ENCODE measurements at regions not wholly inside any gene's neighbourhood (a gene's known extent, or its start where the extent isn't known, plus 50 kb on each side); places are given as distances from the start of the nearest gene placed in this dataset.

DNA sequence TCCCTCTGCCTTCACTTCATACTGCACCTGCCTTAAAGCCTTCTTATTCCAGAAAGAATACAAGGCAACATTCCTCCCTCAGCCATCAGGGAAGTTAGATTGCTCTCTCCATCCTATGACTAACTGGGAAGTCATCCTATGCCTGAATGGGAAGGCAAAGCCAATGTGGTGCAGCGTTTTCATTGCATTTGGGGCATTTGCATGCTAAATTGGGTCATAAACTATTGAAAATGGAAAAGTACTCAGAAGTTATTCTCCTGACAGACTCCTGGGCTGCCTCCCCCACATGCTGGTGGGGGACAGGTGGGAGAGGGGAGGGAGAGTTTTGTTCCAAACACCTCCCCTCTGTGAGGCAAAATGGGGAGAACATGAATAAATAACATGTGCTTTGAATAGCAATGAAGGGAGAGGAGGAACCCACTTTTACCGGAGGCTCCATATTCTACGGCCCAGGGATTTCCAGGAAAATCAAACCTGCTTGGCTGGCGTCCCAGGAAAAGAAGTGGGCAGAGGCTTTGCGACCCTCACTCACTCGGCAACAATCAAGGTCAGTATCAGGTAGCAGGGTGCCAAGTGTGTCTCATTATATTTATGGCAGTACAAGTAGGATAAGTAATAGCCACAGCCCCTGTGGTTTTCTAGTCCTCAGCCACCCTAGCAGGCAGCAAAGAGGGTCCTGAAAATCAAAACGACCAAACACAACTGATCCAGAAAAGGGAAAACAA lies 84.1 kb downstream of the BOD1L2 start:
- DNase-seq = no peak
- H3K9me3 ChIP-seq = no peaks in the 10 kb centered on the region
- no peak overlapping the region for H3K4me3 ChIP-seq

DNA sequence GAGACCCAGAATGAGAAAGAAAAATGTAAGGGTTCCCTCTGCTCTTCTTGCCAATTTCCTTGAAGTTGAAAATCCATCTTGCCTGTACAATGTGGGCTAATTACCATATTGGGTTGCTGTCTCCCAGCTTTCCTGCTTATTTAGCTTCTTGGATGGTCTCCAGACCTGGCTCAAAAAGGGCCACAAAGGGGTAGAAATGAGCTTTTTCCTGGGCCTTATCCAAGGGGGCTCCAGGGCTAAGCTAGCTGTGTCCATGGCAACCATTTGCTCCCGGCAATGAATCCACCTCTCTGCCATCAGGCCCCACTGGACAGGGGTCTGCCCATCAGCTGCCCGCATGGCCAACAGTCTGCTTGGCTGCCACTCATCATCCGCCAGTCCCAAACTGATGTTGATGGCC lies 85.0 kb downstream of the BOD1L2 start:
- Histone ChIP-seq H3K36me3 (no peaks in the 10 kb centered on the region), H3K4me3 (no peak overlapping the region), H3K9me3 (no peaks in the 10 kb centered on the region), H3K27me3 (no peaks in the 10 kb centered on the region)
- DNase-seq = no peak

More for the DNA sequence above, 84.1 kb downstream of the BOD1L2 start:
- Histone ChIP-seq H3K27me3 (no peaks in the 10 kb centered on the region), H3K36me3 (no peaks in the 10 kb centered on the region)

DNA sequence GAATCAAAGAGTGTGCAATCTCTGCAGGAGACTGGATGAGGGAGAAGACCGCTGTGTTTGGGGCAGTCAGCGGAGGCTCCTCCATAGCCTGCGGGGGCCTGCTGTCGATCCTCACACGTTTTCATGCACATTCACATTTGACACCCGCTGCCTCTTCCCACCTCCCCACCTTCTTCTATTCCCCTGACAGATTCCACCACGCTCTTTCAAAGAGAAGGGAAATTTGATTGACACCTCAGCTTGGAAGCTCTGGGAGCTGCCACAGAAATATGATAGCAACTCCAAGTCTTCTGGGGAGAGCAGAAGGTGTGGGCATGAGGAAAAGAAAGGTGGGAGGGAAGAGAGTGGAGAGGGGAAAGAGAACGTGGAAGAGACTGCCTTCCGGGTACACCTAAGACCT lies 87.5 kb downstream of the BOD1L2 start:
- Histone ChIP-seq H3K36me3 (no peaks in the 10 kb centered on the region), H3K27me3 (no peaks in the 10 kb centered on the region), H3K9me3 (no peaks in the 10 kb centered on the region), H3K4me3 (no peak overlapping the region)
- no peak for DNase-seq

DNA sequence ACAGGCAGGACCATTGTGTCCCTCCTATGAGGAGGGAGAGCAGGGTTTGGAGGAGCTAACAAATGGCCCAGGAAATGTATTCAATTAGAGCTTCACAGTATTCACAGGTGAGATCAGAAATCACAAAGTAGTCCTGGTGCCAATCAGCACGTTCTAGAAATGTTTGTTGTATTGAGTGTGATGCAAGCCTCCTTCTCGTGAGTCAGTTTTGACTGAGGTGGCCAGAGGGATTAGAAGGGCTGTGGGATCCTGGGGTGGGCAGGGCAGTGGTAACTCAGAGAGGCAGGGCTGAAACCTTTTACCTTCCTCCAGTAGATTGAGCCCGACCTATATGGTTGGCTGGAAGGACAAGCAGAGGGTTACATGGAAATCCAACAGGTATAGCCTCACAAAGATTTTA lies 95.0 kb downstream of the BOD1L2 start:
- Histone ChIP-seq H3K9me3 (no peaks in the 10 kb centered on the region), H3K4me3 (no peak overlapping the region), H3K36me3 (no peaks in the 10 kb centered on the region), H3K27me3 (no peaks in the 10 kb centered on the region)
- DNase-seq = no peak

GRCh38 chr18:57242285-57242684 lies 95.4 kb downstream of the BOD1L2 start:
- Histone ChIP-seq H3K36me3 (no peaks in the 10 kb centered on the region), H3K9me3 (no peaks in the 10 kb centered on the region), H3K4me3 (no peak overlapping the region), H3K27me3 (no peaks in the 10 kb centered on the region)
- DNase-seq = no peak

DNA sequence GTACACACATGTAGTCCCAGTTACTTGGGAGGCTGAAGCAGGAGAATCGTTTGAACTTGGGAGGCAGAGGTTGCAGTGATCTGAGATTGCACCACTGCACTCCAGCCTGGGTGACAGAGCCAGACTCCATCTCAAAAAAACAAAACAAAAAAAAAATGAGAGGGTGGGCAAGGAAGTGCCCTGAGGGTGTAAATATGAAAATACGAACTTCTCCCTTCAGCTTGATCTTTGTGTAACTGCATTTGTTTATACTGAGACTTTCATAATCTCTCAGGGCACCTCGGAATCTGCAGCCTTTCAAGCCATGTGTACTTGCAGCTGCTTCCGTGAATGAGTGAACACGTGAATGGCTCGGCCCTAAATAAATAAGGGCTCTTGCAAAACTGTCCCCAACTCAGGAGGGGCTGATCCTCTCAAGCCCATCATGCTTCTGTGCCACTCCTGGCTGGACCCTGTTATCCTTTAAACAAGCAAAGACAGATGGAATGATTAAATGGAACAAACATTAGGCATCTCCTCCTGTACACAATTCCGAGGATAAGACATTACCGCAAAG lies 96.8 kb downstream of the BOD1L2 start:
- H3K36me3 ChIP-seq = no peaks in the 10 kb centered on the region
- no peaks in the 10 kb centered on the region for H3K9me3 ChIP-seq
- no peaks in the 10 kb centered on the region for H3K27me3 ChIP-seq
- no peak for DNase-seq
- no peak overlapping the region for H3K4me3 ChIP-seq

- H3K27me3 ChIP-seq = no peaks in the 10 kb centered on the region
- no peaks in the 10 kb centered on the region for H3K36me3 ChIP-seq
- no peak overlapping the region for H3K4me3 ChIP-seq
- DNase-seq = no peak
- H3K9me3 ChIP-seq = no peaks in the 10 kb centered on the region
Measured at GRCh38 chr18:57249179-57249578, 102.3 kb downstream of the BOD1L2 start.

- no peaks in the 10 kb centered on the region for H3K9me3 ChIP-seq
- H3K27me3 ChIP-seq = no peaks in the 10 kb centered on the region
- no peak for DNase-seq
- no peaks in the 10 kb centered on the region for H3K36me3 ChIP-seq
- H3K4me3 ChIP-seq = no peak overlapping the region
Measured at GRCh38 chr18:57249883-57250282, 102.5 kb upstream of the ST8SIA3 start.

GRCh38 chr18:57251747-57252146 lies 100.6 kb upstream of the ST8SIA3 start:
- Histone ChIP-seq H3K27me3 (no peaks in the 10 kb centered on the region), H3K36me3 (no peaks in the 10 kb centered on the region), H3K9me3 (no peaks in the 10 kb centered on the region), H3K4me3 (no peak overlapping the region)
- no peak for DNase-seq

DNA sequence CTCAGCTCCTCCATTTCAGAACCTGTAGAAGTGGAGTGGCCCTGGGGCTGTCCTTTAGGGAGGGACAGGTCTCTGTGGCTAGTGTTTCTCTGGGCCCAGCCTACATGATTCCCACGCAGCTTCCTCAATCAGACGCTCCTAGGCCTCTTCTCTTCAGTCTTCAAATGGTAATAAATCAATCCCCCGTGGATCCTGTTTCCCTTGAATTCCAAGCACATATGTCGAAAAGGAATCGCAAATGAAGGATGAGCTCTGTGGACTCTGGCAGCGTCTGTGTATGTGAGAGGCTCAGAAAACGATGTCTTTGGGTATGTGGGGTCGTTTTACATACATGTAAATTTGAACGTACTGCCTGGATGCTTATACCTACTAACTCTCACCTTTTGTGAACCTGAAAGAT lies 98.5 kb upstream of the ST8SIA3 start:
- Histone ChIP-seq H3K9me3 (no peaks in the 10 kb centered on the region), H3K27me3 (no peaks in the 10 kb centered on the region), H3K36me3 (no peaks in the 10 kb centered on the region), H3K4me3 (no peak overlapping the region)
- no peak for DNase-seq

GRCh38 chr18:57258131-57258777 lies 94.1 kb upstream of the ST8SIA3 start:
- Histone ChIP-seq H3K4me3 (no peak overlapping the region), H3K9me3 (no peaks in the 10 kb centered on the region), H3K27me3 (no peaks in the 10 kb centered on the region), H3K36me3 (no peaks in the 10 kb centered on the region)
- DNase-seq = no peak

- H3K36me3 ChIP-seq = no peaks in the 10 kb centered on the region
- DNase-seq = no peak
Measured at GRCh38 chr18:57267368-57267925, 84.9 kb upstream of the ST8SIA3 start.

DNA sequence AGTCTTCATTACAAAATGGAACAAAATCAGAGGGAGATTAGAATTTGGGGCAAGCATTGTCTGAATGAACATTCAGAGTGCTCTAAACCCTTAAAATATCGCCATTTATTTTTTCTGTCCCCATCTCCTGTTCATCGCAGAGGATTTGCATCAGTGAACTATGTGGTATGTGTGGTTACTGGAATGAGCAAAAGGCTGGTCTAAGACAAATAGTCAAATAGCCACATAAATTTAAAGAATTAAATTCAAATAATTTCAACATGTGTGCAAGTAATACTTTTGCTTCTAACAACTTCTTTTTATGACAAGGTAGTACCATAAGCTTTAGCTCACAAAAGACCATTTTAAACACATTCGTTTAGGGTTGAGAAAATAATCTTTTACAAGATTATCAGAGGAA lies 82.6 kb upstream of the ST8SIA3 start:
- Histone ChIP-seq H3K4me3 (no peak overlapping the region), H3K27me3 (peaks cover 3% of the 10 kb centered on the region), H3K9me3 (no peaks in the 10 kb centered on the region), H3K36me3 (no peaks in the 10 kb centered on the region)
- DNase-seq = no peak

More at GRCh38 chr18:57267368-57267925, 84.9 kb upstream of the ST8SIA3 start:
- peaks cover 3% of the 10 kb centered on the region; the same call in 1 of the 2 replicates for H3K27me3 ChIP-seq
- H3K4me3 ChIP-seq = no peak overlapping the region
- H3K9me3 ChIP-seq = no peaks in the 10 kb centered on the region

DNA sequence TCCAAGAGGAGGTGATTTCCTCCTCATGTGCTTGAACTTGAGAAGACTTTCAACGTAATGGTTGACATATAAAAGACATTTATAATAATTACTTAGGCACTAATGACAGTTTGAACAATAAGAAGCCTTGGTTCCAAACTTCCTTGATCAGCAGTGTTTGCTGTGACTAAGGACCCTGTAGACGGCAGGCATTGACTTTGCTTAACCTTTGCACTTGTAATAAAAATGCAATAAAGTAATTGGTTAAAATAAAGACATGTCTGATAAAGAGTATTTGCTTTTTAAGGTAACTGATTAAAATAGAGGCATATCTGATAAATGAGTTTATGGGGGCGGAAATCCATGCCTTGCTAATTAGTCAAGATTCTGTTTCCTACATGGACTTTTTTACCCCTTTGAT lies 82.2 kb upstream of the ST8SIA3 start:
- no peak for DNase-seq
- H3K27me3 ChIP-seq = peaks cover 3% of the 10 kb centered on the region

GRCh38 chr18:57273194-57273593 lies 79.2 kb upstream of the ST8SIA3 start:
- Histone ChIP-seq H3K27me3 (no peaks in the 10 kb centered on the region; the same call in 1 of the 2 replicates), H3K4me3 (no peak overlapping the region), H3K9me3 (no peaks in the 10 kb centered on the region), H3K36me3 (no peaks in the 10 kb centered on the region)
- no peak for DNase-seq

More for the DNA sequence above, 82.2 kb upstream of the ST8SIA3 start:
- H3K36me3 ChIP-seq = no peaks in the 10 kb centered on the region
- H3K4me3 ChIP-seq = no peak overlapping the region
- no peaks in the 10 kb centered on the region for H3K9me3 ChIP-seq

DNA sequence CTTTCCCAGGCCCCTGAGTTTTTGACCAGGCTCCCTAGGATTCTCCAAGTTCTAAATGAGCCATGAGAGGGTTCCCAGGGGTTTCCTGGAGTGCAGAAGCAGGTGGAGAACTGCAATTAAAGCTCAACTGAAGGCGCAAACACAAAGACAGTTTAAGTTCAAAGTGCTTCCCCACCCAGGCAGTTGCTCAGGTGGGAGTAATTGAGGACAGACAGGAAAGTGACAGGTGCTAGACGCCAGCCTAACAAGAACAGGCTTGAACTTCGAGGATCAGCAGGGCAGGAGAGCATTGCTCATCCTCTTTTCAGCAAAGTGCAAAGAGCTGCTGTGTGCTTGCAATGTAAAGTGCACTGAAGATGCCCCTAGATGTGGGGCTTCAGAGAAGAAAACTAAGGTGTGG lies 77.2 kb upstream of the ST8SIA3 start:
- H3K36me3 ChIP-seq = no peaks in the 10 kb centered on the region
- no peaks in the 10 kb centered on the region; the same call in 1 of the 2 replicates for H3K27me3 ChIP-seq
- H3K4me3 ChIP-seq = no peak overlapping the region
- DNase-seq = no peak
- H3K9me3 ChIP-seq = no peaks in the 10 kb centered on the region

GRCh38 chr18:57276829-57277228 lies 75.5 kb upstream of the ST8SIA3 start:
- Histone ChIP-seq H3K36me3 (no peaks in the 10 kb centered on the region), H3K4me3 (no peak overlapping the region), H3K27me3 (no peaks in the 10 kb centered on the region; the same call in 1 of the 2 replicates), H3K9me3 (no peaks in the 10 kb centered on the region)
- DNase-seq = no peak

Measured in MG63 (cell line).